ENCODE measurements at regions not wholly inside any gene's neighbourhood (a gene's known extent, or its start where the extent isn't known, plus 50 kb on each side); places are given as distances from the start of the nearest gene placed in this dataset.

GRCh38 chr12:68476794-68477193 is 133.9 kb upstream of the RAP1B start:
- TF ChIP-seq POLR2A (IDR thresholded peaks at IDR 0.05; ENCODE audit: low read length) = no peak
- no peak for TF ChIP-seq GATA1 (IDR thresholded peaks at IDR 0.05; ENCODE audit: low read depth, low read length)

All from erythroblast (primary cell).